Neuron (in vitro differentiated cells): ENCODE measurements at regions not wholly inside any gene's neighbourhood (a gene's known extent, or its start where the extent isn't known, plus 50 kb on each side); places are given as distances from the start of the nearest gene placed in this dataset.
"Not testable (repeated sequence)": the region's sequence is repeated elsewhere in the genome, so short reads cannot be mapped to it uniquely, and the experiment has no call there.

Experiments
- H2AFZ ChIP-seq: one replicate; pipeline ENCODE4 v1.6.1; 2013; ENCODE audit warnings: low read depth, mild to moderate bottlenecking, inconsistent platforms, low read length, moderate library complexity
- H3K27me3 ChIP-seq: one replicate; pipeline ENCODE4 v1.6.1; 2013; ENCODE audit warnings: low read length; ENCODE audit not compliant: insufficient read depth
- H3K36me3 ChIP-seq: one replicate; pipeline ENCODE4 v1.6.1; 2013; ENCODE audit warnings: low read length; ENCODE audit not compliant: insufficient read depth
- H3K4me1 ChIP-seq: one replicate; pipeline ENCODE4 v1.6.1; 2013; ENCODE audit warnings: low read length; ENCODE audit not compliant: insufficient read depth
- H3K4me3 ChIP-seq: 2 replicates; pipeline ENCODE4 v1.5.1; 2013; ENCODE audit warnings: mild to moderate bottlenecking, low read length, moderate library complexity
- H3K9me3 ChIP-seq: one replicate; pipeline ENCODE4 v1.6.1; 2013; ENCODE audit warnings: low read length

- no peaks in the 10 kb centered on the region for H3K9me3 ChIP-seq
- no peak overlapping the region for H3K4me3 ChIP-seq
- H3K36me3 ChIP-seq: no peaks in the 10 kb centered on the region
- no peaks in the 10 kb centered on the region for H3K27me3 ChIP-seq
- H3K4me1 ChIP-seq: peaks cover 32% of the 10 kb centered on the region
- H2AFZ ChIP-seq: no peak overlapping the region
Observed at GRCh38 chr5:124504081-124504916, 242.1 kb downstream of the ZNF608 start.

DNA sequence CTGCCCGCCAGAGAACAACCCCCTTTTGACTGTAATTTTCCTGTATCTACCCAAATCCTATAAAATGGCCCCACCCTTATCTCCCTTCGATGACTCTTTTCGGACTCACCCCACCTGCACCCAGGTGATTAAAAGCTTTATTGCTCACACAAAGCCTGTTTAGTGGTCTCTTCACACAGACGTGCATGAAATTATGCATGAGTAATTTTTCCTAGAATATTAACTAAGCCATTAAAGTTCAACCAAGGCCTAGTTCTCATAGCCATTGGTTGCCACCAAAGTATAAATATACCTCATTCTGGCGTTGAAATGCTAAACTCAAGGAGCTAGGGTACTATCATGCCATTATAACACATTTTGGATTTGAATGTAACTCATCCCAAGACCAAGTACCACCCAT is 243.9 kb downstream of the ZNF608 start:
- Histone ChIP-seq H3K27me3 (no peaks in the 10 kb centered on the region), H3K36me3 (no peaks in the 10 kb centered on the region), H3K4me1 (peaks cover 32% of the 10 kb centered on the region), H3K9me3 (no peaks in the 10 kb centered on the region), H2AFZ (no peak overlapping the region), H3K4me3 (no peak overlapping the region)

DNA sequence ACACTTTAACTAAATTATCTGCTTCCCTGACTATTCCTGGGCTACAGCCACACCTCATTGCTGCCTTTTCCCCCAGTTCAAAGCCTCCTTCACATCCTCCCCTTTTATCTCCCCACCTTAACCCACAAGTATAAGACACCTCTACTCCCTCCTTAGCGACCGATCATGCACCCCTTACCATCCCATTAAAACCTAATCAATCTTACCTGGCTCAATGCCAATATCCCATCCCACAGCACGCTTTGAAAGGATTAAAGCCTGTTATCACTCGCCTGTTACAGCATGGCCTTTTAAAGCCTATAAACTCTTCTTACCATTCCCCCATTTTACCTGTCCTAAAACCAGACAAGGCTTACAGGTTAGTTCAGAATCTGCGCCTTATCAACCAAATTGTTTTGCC is 246.6 kb downstream of the ZNF608 start:
- peaks cover 23% of the 10 kb centered on the region for H3K4me1 ChIP-seq
- not testable (repeated sequence) for H2AFZ ChIP-seq, H3K4me3 ChIP-seq, H3K9me3 ChIP-seq, H3K36me3 ChIP-seq, H3K27me3 ChIP-seq

GRCh38 chr5:124496968-124497367 is 249.5 kb downstream of the ZNF608 start:
- H2AFZ ChIP-seq, H3K36me3 ChIP-seq, H3K27me3 ChIP-seq, H3K4me3 ChIP-seq, H3K4me1 ChIP-seq, H3K9me3 ChIP-seq: not testable (repeated sequence)

DNA sequence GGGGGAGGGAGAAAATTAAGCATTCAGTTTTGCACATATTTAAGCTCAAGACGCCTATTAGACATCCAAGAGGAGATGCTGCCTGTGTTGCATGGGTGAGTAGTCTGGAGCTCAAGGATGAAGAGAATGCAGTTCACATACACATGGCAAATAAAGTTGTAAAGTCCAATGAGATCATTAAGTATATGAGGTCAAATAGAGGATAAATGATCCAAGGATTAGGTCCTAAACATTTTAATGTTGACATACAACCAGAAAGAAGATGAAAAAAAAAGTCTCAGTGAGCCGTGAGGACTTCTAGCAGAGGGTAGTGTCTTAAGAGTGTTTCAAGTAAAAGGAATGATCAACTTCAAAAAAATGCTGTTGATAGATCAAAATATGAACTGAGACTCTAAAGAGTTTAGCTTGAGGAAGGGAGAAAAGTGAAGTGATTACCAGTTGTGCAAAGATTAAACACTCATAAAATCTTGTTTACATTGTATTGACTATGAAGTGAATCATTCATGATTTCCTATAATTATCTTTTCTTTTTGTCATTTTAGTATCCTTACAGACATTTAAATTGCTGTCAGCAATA is 251.8 kb downstream of the ZNF608 start:
- no peak overlapping the region for H3K4me3 ChIP-seq
- H3K27me3 ChIP-seq: no peaks in the 10 kb centered on the region
- H3K4me1 ChIP-seq: no peaks in the 10 kb centered on the region
- H3K9me3 ChIP-seq: peaks cover 3% of the 10 kb centered on the region
- H3K36me3 ChIP-seq: no peaks in the 10 kb centered on the region
- no peak overlapping the region for H2AFZ ChIP-seq

DNA sequence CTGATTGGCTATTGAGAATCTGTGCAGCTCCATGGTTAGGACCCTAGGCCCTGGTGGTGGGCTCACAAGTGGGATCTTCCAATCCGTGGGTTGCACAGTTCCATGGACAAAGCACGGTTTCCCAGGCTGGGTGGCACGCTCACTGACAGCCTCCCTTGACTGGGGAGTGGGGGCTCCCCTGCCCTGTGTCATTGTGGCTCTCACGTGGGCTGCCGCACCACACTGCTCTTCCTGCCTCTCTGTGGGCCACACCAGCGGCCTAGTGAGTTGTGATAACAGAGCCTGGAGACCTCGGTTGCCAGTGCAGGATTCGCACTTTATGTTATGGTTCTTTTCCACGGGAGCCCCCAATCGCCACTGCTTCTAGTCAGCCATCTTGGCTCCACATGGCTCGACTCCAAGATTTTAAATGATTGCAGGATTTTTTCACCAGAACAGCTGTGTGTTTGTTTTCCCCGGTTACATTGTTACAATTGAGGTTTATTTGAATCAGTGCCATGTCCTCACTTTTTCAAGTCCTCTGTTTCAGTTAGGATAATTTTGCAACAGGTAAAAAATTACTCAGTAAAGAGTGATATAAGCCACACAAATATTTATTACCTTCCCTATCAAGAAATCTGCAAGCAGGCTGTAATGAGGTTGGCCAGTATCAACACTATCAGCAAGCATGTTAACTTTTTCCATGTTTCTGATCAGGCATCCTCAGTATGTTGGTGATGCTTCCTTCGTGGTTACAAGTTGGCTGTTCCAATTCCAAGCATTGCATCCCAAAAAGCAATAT is 253.8 kb downstream of the ZNF608 start:
- Histone ChIP-seq H3K9me3 (peaks cover 6% of the 10 kb centered on the region), H3K4me1 (no peaks in the 10 kb centered on the region), H3K36me3 (no peaks in the 10 kb centered on the region), H2AFZ (no peak overlapping the region), H3K4me3 (no peak overlapping the region), H3K27me3 (no peaks in the 10 kb centered on the region)

- not testable (repeated sequence) for H2AFZ ChIP-seq, H3K27me3 ChIP-seq, H3K4me1 ChIP-seq, H3K36me3 ChIP-seq, H3K9me3 ChIP-seq, H3K4me3 ChIP-seq
Observed at GRCh38 chr5:124490315-124490714, 256.1 kb downstream of the ZNF608 start.

GRCh38 chr5:124481419-124481818 is 265.0 kb downstream of the ZNF608 start:
- peaks cover 3% of the 10 kb centered on the region for H3K9me3 ChIP-seq
- no peaks in the 10 kb centered on the region for H3K36me3 ChIP-seq
- H2AFZ ChIP-seq: no peak overlapping the region
- peaks cover 5% of the 10 kb centered on the region for H3K4me1 ChIP-seq
- H3K4me3 ChIP-seq: no peak overlapping the region
- H3K27me3 ChIP-seq: no peaks in the 10 kb centered on the region

GRCh38 chr5:124480964-124481363 is 265.5 kb downstream of the ZNF608 start:
- no peaks in the 10 kb centered on the region for H3K27me3 ChIP-seq
- no peak overlapping the region for H2AFZ ChIP-seq
- peaks cover 5% of the 10 kb centered on the region for H3K4me1 ChIP-seq
- H3K36me3 ChIP-seq: no peaks in the 10 kb centered on the region
- no peak overlapping the region for H3K4me3 ChIP-seq
- peaks cover 3% of the 10 kb centered on the region for H3K9me3 ChIP-seq

DNA sequence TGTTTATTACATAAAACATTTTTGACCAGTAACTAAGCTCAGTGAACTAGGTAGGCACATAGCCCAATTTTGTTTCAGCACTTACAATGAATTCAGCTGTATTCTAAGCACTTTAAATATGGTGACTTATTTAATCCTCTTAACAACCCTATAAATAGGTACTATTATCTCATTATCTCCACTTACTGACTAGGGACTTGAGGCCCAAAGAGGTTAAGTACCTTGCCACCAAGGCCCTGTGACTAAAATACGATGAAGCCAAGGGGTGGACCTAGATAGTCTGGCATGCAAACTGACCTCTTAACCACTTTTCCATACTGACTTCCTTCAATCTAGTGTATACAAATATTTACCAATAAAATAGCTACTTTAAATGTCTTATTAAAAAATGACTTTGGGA is 266.4 kb downstream of the ZNF608 start:
- H3K4me3 ChIP-seq: no peak overlapping the region
- peaks cover 3% of the 10 kb centered on the region for H3K9me3 ChIP-seq
- no peaks in the 10 kb centered on the region for H3K36me3 ChIP-seq
- H3K4me1 ChIP-seq: peaks cover 5% of the 10 kb centered on the region
- H2AFZ ChIP-seq: no peak overlapping the region
- no peaks in the 10 kb centered on the region for H3K27me3 ChIP-seq

DNA sequence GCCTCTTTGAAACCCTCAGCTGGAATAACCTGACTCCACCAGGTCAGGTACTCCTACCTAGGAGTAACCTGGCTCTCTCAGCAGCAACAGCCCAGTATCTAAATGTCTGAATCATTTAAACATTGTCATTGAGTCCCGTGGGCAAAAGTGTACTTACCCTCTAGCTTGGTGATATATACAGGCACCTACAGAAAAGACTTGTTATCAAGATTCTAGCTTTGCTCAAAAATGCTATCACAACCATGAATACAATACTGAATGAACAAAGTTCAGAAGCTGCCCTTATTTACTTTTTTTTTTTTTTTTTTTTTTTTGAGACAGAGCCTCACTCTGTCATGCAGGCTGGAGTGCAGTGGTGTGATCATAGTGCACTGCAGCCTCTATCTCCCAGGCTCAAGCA is 268.2 kb downstream of the ZNF608 start:
- H3K4me3 ChIP-seq: no peak overlapping the region
- H3K9me3 ChIP-seq: no peaks in the 10 kb centered on the region
- no peaks in the 10 kb centered on the region for H3K27me3 ChIP-seq
- no peaks in the 10 kb centered on the region for H3K36me3 ChIP-seq
- H2AFZ ChIP-seq: no peak overlapping the region
- peaks cover 5% of the 10 kb centered on the region for H3K4me1 ChIP-seq

GRCh38 chr5:124477577-124477976 is 268.9 kb downstream of the ZNF608 start:
- Histone ChIP-seq H3K9me3 (no peaks in the 10 kb centered on the region), H3K4me1 (peaks cover 5% of the 10 kb centered on the region), H2AFZ (no peak overlapping the region)

GRCh38 chr5:124477062-124477461 is 269.4 kb downstream of the ZNF608 start:
- Histone ChIP-seq H3K4me3 (no peak overlapping the region), H3K4me1 (peaks cover 5% of the 10 kb centered on the region), H2AFZ (no peak overlapping the region), H3K9me3 (no peaks in the 10 kb centered on the region), H3K27me3 (no peaks in the 10 kb centered on the region), H3K36me3 (no peaks in the 10 kb centered on the region)

More at GRCh38 chr5:124477577-124477976, 268.9 kb downstream of the ZNF608 start:
- H3K36me3 ChIP-seq: no peaks in the 10 kb centered on the region
- no peak overlapping the region for H3K4me3 ChIP-seq
- no peaks in the 10 kb centered on the region for H3K27me3 ChIP-seq
